Spleen (tissue), 11 donors: ENCODE measurements at regions not wholly inside any gene's neighbourhood (a gene's known extent, or its start where the extent isn't known, plus 50 kb on each side); places are given as distances from the start of the nearest gene placed in this dataset.

Experiments
- DNase-seq: peaks from one replicate; pipeline ENCODE4 v3.0.0-alpha.2; 2020
- H3K27ac ChIP-seq, 8 donors: fragments of 200-600 bp; sonication (generic) in 7 of 8; 1 replicate in 4 of 8; 2 replicates in 4 of 8; pipeline versions ENCODE4 v1.5.0 to v1.8.0; 2016 to 2021; ENCODE audit warnings: inconsistent platforms in 4 of 8, mild to moderate bottlenecking in 4 of 8, moderate library complexity in 1 of 8
- H3K27me3 ChIP-seq, 7 donors: fragments of 200-600 bp; sonication (generic) in 6 of 7; replicated peaks in 1 of 7; 1 replicate in 4 of 7; 2 replicates in 3 of 7; pipeline versions ENCODE4 v1.5.0 to v1.8.0; 2016 to 2021; ENCODE audit warnings: inconsistent platforms in 3 of 7, mild to moderate bottlenecking in 1 of 7
- H3K36me3 ChIP-seq, 6 donors: fragments of 200-600 bp; sonication (generic) in 5 of 6; 1 replicate in 4 of 6; 2 replicates in 2 of 6; pipeline versions ENCODE4 v1.5.0 to v1.8.0; 2016 to 2021; ENCODE audit warnings: inconsistent platforms in 2 of 6
- H3K4me1 ChIP-seq, 6 donors: fragments of 200-600 bp; sonication (generic) in 5 of 6; 1 replicate in 3 of 6; 2 replicates in 3 of 6; pipeline versions ENCODE4 v1.5.0 to v1.8.0; 2016 to 2021; ENCODE audit warnings: inconsistent platforms in 3 of 6
- H3K4me3 ChIP-seq, 8 donors: fragments of 200-600 bp; sonication (generic) in 7 of 8; 1 replicate in 4 of 8; 2 replicates in 4 of 8; pipeline versions ENCODE4 v1.5.0 to v1.8.0; 2016 to 2021; ENCODE audit warnings: inconsistent platforms in 4 of 8, mild to moderate bottlenecking in 4 of 8, moderate library complexity in 2 of 8
- H3K9me3 ChIP-seq, 8 donors: fragments of 200-600 bp; sonication (generic) in 7 of 8; 1 replicate in 4 of 8; 2 replicates in 4 of 8; pipeline versions ENCODE4 v1.5.0 to v1.8.0; 2016 to 2021; ENCODE audit warnings: inconsistent platforms in 4 of 8
- CTCF ChIP-seq, 11 experiments: fragments of 200-600 bp in 7 of 11; fragments of 450-650 bp in 4 of 11; sonication (generic) in 4 of 11; IDR thresholded peaks in 8 of 11; conservative IDR thresholded peaks in 3 of 11; 1 replicate in 7 of 11; 2 replicates in 4 of 11; pipeline versions ENCODE4 v1.4.0 to v1.8.0; 2016 to 2021; ENCODE audit warnings: antibody characterized with exemption in 11 of 11, inconsistent platforms in 4 of 11, mild to moderate bottlenecking in 1 of 11
- POLR2A ChIP-seq, 3 donors: fragments of 450-650 bp; IDR thresholded peaks; one replicate each; pipeline ENCODE4 v1.5.1; 2017; ENCODE audit warnings: antibody characterized with exemption in 3 of 3, mild to moderate bottlenecking in 1 of 3
- POLR2AphosphoS5 ChIP-seq, 3 donors: sonication (generic); formaldehyde crosslinking; IDR thresholded peaks; one replicate each; pipeline ENCODE4 v1.5.1; 2017; ENCODE audit warnings: antibody characterized with exemption in 3 of 3
- WGBS, 5 donors: extraction: QIAGEN DNeasy Blood & Tissue Kit in 3 of 5; methylation state at CpG; one replicate each; pipeline versions ENCODE4 v1.1.5 to v1.1.7; 2013 to 2018; 5-methylcytosine and 5-hydroxymethylcytosine counted together
- intact Hi-C: fragments of 100-400 bp; cut with DNase I; formaldehyde crosslinking; loops from one replicate; pipeline ENCODE4 v1.15.0; 2023; ENCODE audit warnings: low total_unique reads
- donor health status: healthy with polysubstance abuse.
- donor health status: DM: no; HTN: no; CAD: no; lungs with moderate emphysema.
- donor health status: DM: no; HTN: no; CAD: no.
- donor health status: Bipolar disorder and iron deficiency.
- donor health status: healthy.
- donor health status: DM: no; HTN: no; CAD: no.
- donor health status: DM: yes; HTN: yes; CAD: no.

GRCh38 chr14:97077687-97078086 lies 280.5 kb downstream of the VRK1 start:
- 61 to 72% (median 67%) methylated on average over 4 of the region's 4 CpGs for WGBS, 5 donors
- TF ChIP-seq POLR2A (IDR thresholded peaks at IDR 0.05), result no peak
- peaks cover 0 to 12% (median 5%) of the 10 kb centered on the region in 6 donors for H3K4me1 ChIP-seq
- no peak for DNase-seq
- intact Hi-C loops, result no loop called here
- H3K36me3 ChIP-seq, result no peaks in the 10 kb centered on the region
- H3K27me3 ChIP-seq, result peaks cover 0 to 6% (median 0%) of the 10 kb centered on the region in 7 donors
- no peak overlapping the region for H3K27ac ChIP-seq
- H3K4me3 ChIP-seq, result no peak overlapping the region
- H3K9me3 ChIP-seq, result no peaks in the 10 kb centered on the region

GRCh38 chr14:97080991-97081390 lies 283.8 kb downstream of the VRK1 start:
- peaks cover 0 to 6% (median 0%) of the 10 kb centered on the region in 7 donors for H3K27me3 ChIP-seq
- no peaks in the 10 kb centered on the region for H3K36me3 ChIP-seq
- intact Hi-C loops, result no loop called here
- no peak for DNase-seq
- peaks cover 0 to 13% (median 9%) of the 10 kb centered on the region in 8 donors for H3K9me3 ChIP-seq
- no peak for TF ChIP-seq POLR2A (IDR thresholded peaks at IDR 0.05)
- no peak for TF ChIP-seq POLR2AphosphoS5 (IDR thresholded peaks at IDR 0.05)
- no peak for TF ChIP-seq CTCF (IDR thresholded peaks at IDR 0.05 in 8 of 11, conservative IDR thresholded peaks at IDR 0.05 in 3 of 11)
- H3K4me3 ChIP-seq, result no peak overlapping the region
- 82 to 89% (median 84%) methylated on average over 2 of the region's 2 CpGs for WGBS, 5 donors
- no peak overlapping the region for H3K27ac ChIP-seq
- peaks cover 0 to 12% (median 5%) of the 10 kb centered on the region in 6 donors for H3K4me1 ChIP-seq

GRCh38 chr14:97095269-97095668 lies 298.1 kb downstream of the VRK1 start:
- Histone ChIP-seq H3K9me3 (no peaks in the 10 kb centered on the region), H3K27ac (no peak overlapping the region), H3K4me3 (no peak overlapping the region), H3K36me3 (no peaks in the 10 kb centered on the region), H3K4me1 (no peaks in the 10 kb centered on the region), H3K27me3 (no peaks in the 10 kb centered on the region)
- no peak for DNase-seq
- intact Hi-C loops, result no loop called here
- TF ChIP-seq CTCF (IDR thresholded peaks at IDR 0.05 in 8 of 11, conservative IDR thresholded peaks at IDR 0.05 in 3 of 11) (no peak), POLR2AphosphoS5 (IDR thresholded peaks at IDR 0.05) (no peak), POLR2A (IDR thresholded peaks at IDR 0.05) (no peak)
- 55 to 64% (median 60%) methylated on average over 5 of the region's 5 CpGs for WGBS, 5 donors

GRCh38 chr14:97097296-97097695 lies 300.1 kb downstream of the VRK1 start:
- peaks cover 0 to 4% (median 0%) of the 10 kb centered on the region in 7 donors for H3K27me3 ChIP-seq
- intact Hi-C loops, result no loop called here
- no peaks in the 10 kb centered on the region for H3K4me1 ChIP-seq
- TF ChIP-seq POLR2A (IDR thresholded peaks at IDR 0.05) (no peak), POLR2AphosphoS5 (IDR thresholded peaks at IDR 0.05) (no peak), CTCF (IDR thresholded peaks at IDR 0.05 in 8 of 11, conservative IDR thresholded peaks at IDR 0.05 in 3 of 11) (no peak)
- no peak for DNase-seq
- H3K36me3 ChIP-seq, result no peaks in the 10 kb centered on the region
- H3K9me3 ChIP-seq, result no peaks in the 10 kb centered on the region
- WGBS, 5 donors, result 51 to 73% (median 65%) methylated on average over 3 of the region's 3 CpGs
- no peak overlapping the region for H3K27ac ChIP-seq
- no peak overlapping the region for H3K4me3 ChIP-seq

GRCh38 chr14:97100306-97100705 lies 303.1 kb downstream of the VRK1 start:
- TF ChIP-seq POLR2A (IDR thresholded peaks at IDR 0.05), result no peak
- TF ChIP-seq POLR2AphosphoS5 (IDR thresholded peaks at IDR 0.05), result no peak
- TF ChIP-seq CTCF (IDR thresholded peaks at IDR 0.05 in 8 of 11, conservative IDR thresholded peaks at IDR 0.05 in 3 of 11), result no peak
- 82 to 90% (median 89%) methylated on average over 2 of the region's 2 CpGs for WGBS, 5 donors
- no peak for DNase-seq
- Histone ChIP-seq H3K27ac (no peak overlapping the region), H3K9me3 (no peaks in the 10 kb centered on the region), H3K27me3 (peaks cover 0 to 4% (median 0%) of the 10 kb centered on the region in 7 donors), H3K4me3 (no peak overlapping the region), H3K4me1 (no peaks in the 10 kb centered on the region), H3K36me3 (no peaks in the 10 kb centered on the region)
- intact Hi-C loops, result no loop called here
